ENCODE measurements at regions not wholly inside any gene's neighbourhood (a gene's known extent, or its start where the extent isn't known, plus 50 kb on each side); places are given as distances from the start of the nearest gene placed in this dataset.

GRCh38 chr5:164076556-164076955, 571.1 kb downstream of the MAT2B start:
- TF ChIP-seq EZH2 (IDR thresholded peaks at IDR 0.05; ENCODE audit: insufficient read depth, poor library complexity, severe bottlenecking), result no peak
- TF ChIP-seq EZH2phosphoT487 (IDR thresholded peaks at IDR 0.05; ENCODE audit: insufficient read depth, low read depth), result no peak
- Histone ChIP-seq H3K27ac (no peak overlapping the region), H3K9me2 (ENCODE audit: insufficient read depth) (no peaks in the 10 kb centered on the region), H3K4me2 (ENCODE audit: unreplicated experiment) (no peak overlapping the region), H2AFZ (no peak overlapping the region), H4K20me1 (ENCODE audit: insufficient read depth) (no peaks in the 10 kb centered on the region), H3K36me3 (ENCODE audit: low read depth) (no peaks in the 10 kb centered on the region), H3F3A (ENCODE audit: insufficient read depth) (no peaks in the 10 kb centered on the region), H3K9me3 (ENCODE audit: low read depth) (no peaks in the 10 kb centered on the region), H3K79me2 (ENCODE audit: insufficient read depth) (no peaks in the 10 kb centered on the region), H3K4me1 (ENCODE audit: insufficient read depth) (no peaks in the 10 kb centered on the region), H3K9ac (no peak overlapping the region), H3K4me3 (no peak overlapping the region), H3K27me3 (replicated peaks; ENCODE audit: insufficient read depth) (no peaks in the 10 kb centered on the region)
- in situ Hi-C loops (cut with MboI), result no loop called here
- 1 to 3% methylated on average over 4 of the region's 4 CpGs for WGBS, 2 experiments (ENCODE audit: low coverage in 1 of 2, low lambda C conversion rate in 2 of 2, missing lambda C conversion rate in 2 of 2)
- DNase-seq, result no peak

DNA sequence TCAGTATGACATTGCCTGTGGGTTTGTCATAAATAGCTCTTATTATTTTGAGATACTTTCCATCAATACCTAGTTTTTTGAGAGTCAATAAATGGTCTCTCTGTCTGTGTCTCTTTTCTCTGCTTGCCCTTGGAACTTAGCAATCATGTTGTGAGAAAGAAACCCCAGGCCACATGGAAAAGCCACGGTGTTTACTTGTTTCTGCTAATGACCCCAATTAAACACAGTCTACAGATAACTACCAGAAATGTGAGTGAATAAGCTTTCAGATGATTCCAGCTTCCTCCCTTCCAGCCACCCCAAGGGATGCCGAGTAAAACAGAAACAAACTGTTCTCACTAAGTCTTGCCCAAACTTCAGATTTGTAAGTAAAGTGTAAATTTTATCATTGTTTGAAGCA, 584.9 kb downstream of the MAT2B start:
- no peaks in the 10 kb centered on the region for H3K79me2 ChIP-seq (ENCODE audit: insufficient read depth)
- no peaks in the 10 kb centered on the region for H4K20me1 ChIP-seq (ENCODE audit: insufficient read depth)
- TF ChIP-seq EZH2 (IDR thresholded peaks at IDR 0.05; ENCODE audit: insufficient read depth, poor library complexity, severe bottlenecking), result no peak
- TF ChIP-seq EZH2phosphoT487 (IDR thresholded peaks at IDR 0.05; ENCODE audit: insufficient read depth, low read depth), result no peak
- H3K4me3 ChIP-seq, result no peak overlapping the region
- H3K27me3 ChIP-seq (replicated peaks; ENCODE audit: insufficient read depth), result no peaks in the 10 kb centered on the region
- no peak overlapping the region for H3K9ac ChIP-seq
- no peaks in the 10 kb centered on the region for H3K9me3 ChIP-seq (ENCODE audit: low read depth)
- no peak overlapping the region for H3K4me2 ChIP-seq (ENCODE audit: unreplicated experiment)
- no peak overlapping the region for H2AFZ ChIP-seq
- no peaks in the 10 kb centered on the region for H3F3A ChIP-seq (ENCODE audit: insufficient read depth)
- DNase-seq, result no peak
- no peaks in the 10 kb centered on the region for H3K36me3 ChIP-seq (ENCODE audit: low read depth)
- H3K27ac ChIP-seq, result no peak overlapping the region
- no peaks in the 10 kb centered on the region for H3K9me2 ChIP-seq (ENCODE audit: insufficient read depth)
- 10 to 14% methylated on average over 2 of the region's 2 CpGs for WGBS, 2 experiments (ENCODE audit: low coverage in 1 of 2, low lambda C conversion rate in 2 of 2, missing lambda C conversion rate in 2 of 2)
- in situ Hi-C loops (cut with MboI), result no loop called here
- H3K4me1 ChIP-seq (ENCODE audit: insufficient read depth), result no peaks in the 10 kb centered on the region

DNA sequence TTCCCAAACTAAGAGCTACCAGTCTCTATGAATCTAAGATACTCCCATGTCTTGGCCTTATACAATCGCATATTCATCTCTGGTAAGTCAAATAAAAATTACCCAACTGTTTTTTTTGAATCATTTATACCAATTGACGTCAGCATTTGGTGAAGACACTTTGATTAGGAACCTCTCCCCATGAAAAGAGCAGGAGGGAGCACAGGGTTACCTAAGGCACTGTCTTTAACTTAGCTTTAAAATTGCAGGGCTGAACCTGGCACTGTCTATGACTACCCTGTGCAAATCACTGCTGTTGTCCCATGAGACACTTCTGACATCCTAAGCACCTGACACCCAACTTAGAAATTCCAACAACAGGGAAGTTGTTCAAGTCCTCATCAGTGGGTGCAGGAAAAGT, 586.4 kb downstream of the MAT2B start:
- Histone ChIP-seq H3K9me2 (ENCODE audit: insufficient read depth) (no peaks in the 10 kb centered on the region), H3K4me2 (ENCODE audit: unreplicated experiment) (no peak overlapping the region), H3K9me3 (ENCODE audit: low read depth) (no peaks in the 10 kb centered on the region), H3K27ac (no peak overlapping the region), H3K9ac (no peak overlapping the region), H3F3A (ENCODE audit: insufficient read depth) (no peaks in the 10 kb centered on the region), H3K4me3 (no peak overlapping the region), H3K4me1 (ENCODE audit: insufficient read depth) (no peaks in the 10 kb centered on the region), H4K20me1 (ENCODE audit: insufficient read depth) (no peaks in the 10 kb centered on the region), H3K36me3 (ENCODE audit: low read depth) (no peaks in the 10 kb centered on the region), H3K27me3 (replicated peaks; ENCODE audit: insufficient read depth) (no peaks in the 10 kb centered on the region), H2AFZ (no peak overlapping the region), H3K79me2 (ENCODE audit: insufficient read depth) (no peaks in the 10 kb centered on the region)
- DNase-seq, result no peak
- in situ Hi-C loops (cut with MboI), result no loop called here
- WGBS, 2 experiments (ENCODE audit: low coverage in 1 of 2, low lambda C conversion rate in 2 of 2, missing lambda C conversion rate in 2 of 2), result 3 to 6% methylated on average over 2 of the region's 2 CpGs
- no peak for TF ChIP-seq EZH2phosphoT487 (IDR thresholded peaks at IDR 0.05; ENCODE audit: insufficient read depth, low read depth)
- TF ChIP-seq EZH2 (IDR thresholded peaks at IDR 0.05; ENCODE audit: insufficient read depth, poor library complexity, severe bottlenecking), result no peak

GRCh38 chr5:164094291-164094690, 588.9 kb downstream of the MAT2B start:
- H4K20me1 ChIP-seq (ENCODE audit: insufficient read depth), result no peaks in the 10 kb centered on the region
- H3K36me3 ChIP-seq (ENCODE audit: low read depth), result no peaks in the 10 kb centered on the region
- H3K27me3 ChIP-seq (replicated peaks; ENCODE audit: insufficient read depth), result no peaks in the 10 kb centered on the region
- in situ Hi-C loops (cut with MboI), result no loop called here
- 17 to 26% methylated on average over 3 of the region's 3 CpGs for whole genome bisulfite sequencing, 2 experiments (ENCODE audit: low coverage in 1 of 2, low lambda C conversion rate in 2 of 2, missing lambda C conversion rate in 2 of 2)
- H3K4me3 ChIP-seq, result no peak overlapping the region
- H3K9ac ChIP-seq, result no peak overlapping the region
- no peak overlapping the region for H3K27ac ChIP-seq
- no peak overlapping the region for H2AFZ ChIP-seq
- H3F3A ChIP-seq (ENCODE audit: insufficient read depth), result no peaks in the 10 kb centered on the region
- H3K9me3 ChIP-seq (ENCODE audit: low read depth), result no peaks in the 10 kb centered on the region
- H3K4me1 ChIP-seq (ENCODE audit: insufficient read depth), result no peaks in the 10 kb centered on the region
- H3K79me2 ChIP-seq (ENCODE audit: insufficient read depth), result no peaks in the 10 kb centered on the region
- no peaks in the 10 kb centered on the region for H3K9me2 ChIP-seq (ENCODE audit: insufficient read depth)
- DNase-seq, result no peak
- H3K4me2 ChIP-seq (ENCODE audit: unreplicated experiment), result no peak overlapping the region
- TF ChIP-seq EZH2phosphoT487 (IDR thresholded peaks at IDR 0.05; ENCODE audit: insufficient read depth, low read depth), result no peak
- no peak for TF ChIP-seq EZH2 (IDR thresholded peaks at IDR 0.05; ENCODE audit: insufficient read depth, poor library complexity, severe bottlenecking)

GRCh38 chr5:164097749-164098148, 592.3 kb downstream of the MAT2B start:
- Histone ChIP-seq H3K4me1 (ENCODE audit: insufficient read depth) (no peaks in the 10 kb centered on the region), H3K9ac (no peak overlapping the region), H3K27ac (no peak overlapping the region), H3K27me3 (replicated peaks; ENCODE audit: insufficient read depth) (no peaks in the 10 kb centered on the region), H3K9me2 (ENCODE audit: insufficient read depth) (no peaks in the 10 kb centered on the region), H3K9me3 (ENCODE audit: low read depth) (no peaks in the 10 kb centered on the region), H4K20me1 (ENCODE audit: insufficient read depth) (no peaks in the 10 kb centered on the region), H3F3A (ENCODE audit: insufficient read depth) (no peaks in the 10 kb centered on the region), H3K4me2 (ENCODE audit: unreplicated experiment) (no peak overlapping the region), H2AFZ (no peak overlapping the region), H3K36me3 (ENCODE audit: low read depth) (no peaks in the 10 kb centered on the region), H3K79me2 (ENCODE audit: insufficient read depth) (no peaks in the 10 kb centered on the region), H3K4me3 (no peak overlapping the region)
- TF ChIP-seq EZH2 (IDR thresholded peaks at IDR 0.05; ENCODE audit: insufficient read depth, poor library complexity, severe bottlenecking) (no peak), EZH2phosphoT487 (IDR thresholded peaks at IDR 0.05; ENCODE audit: insufficient read depth, low read depth) (no peak)
- DNase-seq, result no peak
- 34 to 41% methylated on average over 4 of the region's 4 CpGs for WGBS, 2 experiments (ENCODE audit: low coverage in 1 of 2, low lambda C conversion rate in 2 of 2, missing lambda C conversion rate in 2 of 2)
- in situ Hi-C loops (cut with MboI), result no loop called here
